CD14-positive monocyte (primary cell): ENCODE measurements at regions not wholly inside any gene's neighbourhood (a gene's known extent, or its start where the extent isn't known, plus 50 kb on each side); places are given as distances from the start of the nearest gene placed in this dataset.
"Not testable (repeated sequence)": the region's sequence is repeated elsewhere in the genome, so short reads cannot be mapped to it uniquely, and the experiment has no call there.

Experiments
- DNase-seq, 3 donors: peaks; one replicate each; pipeline ENCODE4 v3.0.0-alpha.2; 2011 to 2022
- H2AFZ ChIP-seq: 2 replicates; pipeline ENCODE4 v1.6.0; 2012; ENCODE audit warnings: mild to moderate bottlenecking, low read depth, low read length, inconsistent platforms; ENCODE audit not compliant: insufficient read depth, poor library complexity, severe bottlenecking
- H3K27ac ChIP-seq, 2 donors: 1 replicate in 1 of 2; 2 replicates in 1 of 2; pipeline ENCODE4 v1.5.1; 2012 to 2013; ENCODE audit warnings: low read length in 2 of 2, control low read depth in 1 of 2, inconsistent platforms in 1 of 2, low read depth in 1 of 2, mild to moderate bottlenecking in 1 of 2
- H3K27me3 ChIP-seq, 2 donors: one replicate each; pipeline versions ENCODE4 v1.6.0 to v1.6.1; 2011 to 2013; ENCODE audit warnings: low read length in 2 of 2; ENCODE audit not compliant: control insufficient read depth in 2 of 2, insufficient read depth in 2 of 2
- H3K36me3 ChIP-seq, 2 donors: replicated peaks in 1 of 2; 1 replicate in 1 of 2; 2 replicates in 1 of 2; pipeline versions ENCODE4 v1.5.1 to v1.6.1; 2012 to 2013; ENCODE audit warnings: low read length in 2 of 2, control low read depth in 1 of 2, inconsistent platforms in 1 of 2, mild to moderate bottlenecking in 1 of 2; ENCODE audit not compliant: insufficient read depth in 2 of 2, control insufficient read depth in 1 of 2
- H3K4me1 ChIP-seq, 2 donors: 1 replicate in 1 of 2; 2 replicates in 1 of 2; pipeline versions ENCODE4 v1.5.1 to v1.6.1; 2012 to 2013; ENCODE audit warnings: low read length in 2 of 2, control low read depth in 1 of 2, inconsistent platforms in 1 of 2, mild to moderate bottlenecking in 1 of 2, moderate library complexity in 1 of 2; ENCODE audit not compliant: insufficient read depth in 2 of 2, control insufficient read depth in 1 of 2
- H3K4me2 ChIP-seq: replicated peaks from 2 replicates; pipeline ENCODE3; 2012; ENCODE audit warnings: low read length, moderate library complexity, mild to moderate bottlenecking; ENCODE audit not compliant: poor library complexity, severe bottlenecking; ENCODE audit errors: extremely low read depth
- H3K4me3 ChIP-seq, 3 experiments: fragments of 200-600 bp in 1 of 3; sonication (generic) in 1 of 3; replicated peaks in 1 of 3; 1 replicate in 2 of 3; 2 replicates in 1 of 3; pipeline ENCODE4 v1.5.1; 2011 to 2013; ENCODE audit warnings: low read length in 3 of 3, mild to moderate bottlenecking in 3 of 3, control low read depth in 2 of 3, low read depth in 2 of 3, inconsistent platforms in 1 of 3, moderate library complexity in 1 of 3
- H3K79me2 ChIP-seq: 2 replicates; pipeline ENCODE4 v1.6.0; 2012; ENCODE audit warnings: mild to moderate bottlenecking, control low read depth, inconsistent platforms, low read length, moderate library complexity; ENCODE audit not compliant: insufficient read depth
- H3K9ac ChIP-seq: 2 replicates; pipeline ENCODE4 v1.6.0; 2017; ENCODE audit warnings: low read length, mild to moderate bottlenecking; ENCODE audit not compliant: insufficient read depth, poor library complexity, severe bottlenecking
- H3K9me3 ChIP-seq, 2 donors: replicated peaks in 1 of 2; 1 replicate in 1 of 2; 2 replicates in 1 of 2; pipeline versions ENCODE4 v1.5.1 to v1.6.1; 2012 to 2013; ENCODE audit warnings: low read length in 2 of 2, control low read depth in 1 of 2; ENCODE audit not compliant: control insufficient read depth in 1 of 2, insufficient read depth in 1 of 2
- H4K20me1 ChIP-seq: 2 replicates; pipeline ENCODE4 v1.6.0; 2012; ENCODE audit warnings: mild to moderate bottlenecking, low read length, control low read depth, moderate library complexity; ENCODE audit not compliant: insufficient read depth
- H3K27ac Mint-ChIP-seq, 7 donors: one replicate each; pipeline ENCODE4 v1.8.0; 2020; ENCODE audit warnings: mild to moderate bottlenecking in 7 of 7, mixed read lengths in 7 of 7, moderate library complexity in 6 of 7, inconsistent platforms in 2 of 7
- H3K27me3 Mint-ChIP-seq, 3 donors: one replicate each; pipeline ENCODE4 v1.8.0; 2021 to 2022; ENCODE audit warnings: low read depth in 3 of 3, mild to moderate bottlenecking in 3 of 3, mixed read lengths in 3 of 3, moderate library complexity in 3 of 3, inconsistent platforms in 1 of 3
- H3K36me3 Mint-ChIP-seq, 2 donors: one replicate each; pipeline ENCODE4 v1.8.0; 2020; ENCODE audit warnings: mixed read lengths in 2 of 2, inconsistent platforms in 1 of 2, mild to moderate bottlenecking in 1 of 2
- H3K4me1 Mint-ChIP-seq: one replicate; pipeline ENCODE4 v1.8.0; 2020; ENCODE audit warnings: mild to moderate bottlenecking, mixed read lengths
- H3K4me3 Mint-ChIP-seq, 2 donors: one replicate each; pipeline ENCODE4 v1.8.0; 2020; ENCODE audit warnings: mild to moderate bottlenecking in 2 of 2, mixed read lengths in 2 of 2, moderate library complexity in 1 of 2
- H3K9me3 Mint-ChIP-seq, 7 donors: one replicate each; pipeline ENCODE4 v1.8.0; 2020 to 2022; ENCODE audit warnings: mixed read lengths in 7 of 7, mild to moderate bottlenecking in 6 of 7, moderate library complexity in 6 of 7, inconsistent platforms in 2 of 7
- CTCF ChIP-seq: fragments of 200-600 bp; IDR thresholded peaks from one replicate; pipeline ENCODE4 v1.8.0; 2022; ENCODE audit warnings: antibody characterized with exemption, mild to moderate bottlenecking
- WGBS: methylation state at CpG from one replicate; pipeline ENCODE4 v1.1.5; 2013; ENCODE audit warnings: missing lambda C conversion rate; ENCODE audit not compliant: insufficient coverage; 5-methylcytosine and 5-hydroxymethylcytosine counted together
- intact Hi-C, 2 donors: fragments of 100-400 bp; cut with micrococcal nuclease; formaldehyde crosslinking; loops; one replicate each; pipeline versions ENCODE4 v1.15.0 to v1.15.1; 2023

- no peak overlapping the region for H2AFZ ChIP-seq
- no peaks in the 10 kb centered on the region for H3K79me2 ChIP-seq
- H3K27me3 Mint-ChIP-seq: peaks cover 0 to 2% (median 0%) of the 10 kb centered on the region in 3 donors
- H3K27ac ChIP-seq: no peak overlapping the region
- no peaks in the 10 kb centered on the region for H4K20me1 ChIP-seq
- no peaks in the 10 kb centered on the region for H3K4me1 ChIP-seq
- intact Hi-C loops: no loop called here
- H3K36me3 Mint-ChIP-seq: no peaks in the 10 kb centered on the region
- no peaks in the 10 kb centered on the region for H3K36me3 ChIP-seq
- H3K9me3 Mint-ChIP-seq: peaks cover 0 to 8% (median 3%) of the 10 kb centered on the region in 7 donors
- H3K4me2 ChIP-seq: no peak overlapping the region
- no peak overlapping the region for H3K27ac Mint-ChIP-seq
- H3K4me3 ChIP-seq: no peak overlapping the region
- WGBS: no CpG with 5 or more reads among the region's 2 CpGs
- no peak overlapping the region for H3K4me3 Mint-ChIP-seq
- no peaks in the 10 kb centered on the region for H3K27me3 ChIP-seq
- no peaks in the 10 kb centered on the region for H3K9me3 ChIP-seq
- DNase-seq: no peak
- peaks cover 1% of the 10 kb centered on the region for H3K4me1 Mint-ChIP-seq
- H3K9ac ChIP-seq: no peak overlapping the region
- no peak for TF ChIP-seq CTCF
Measured at GRCh38 chr1:199920635-199921034, 106.9 kb upstream of the NR5A2 start.

GRCh38 chr1:199929556-199929955 lies 98.0 kb upstream of the NR5A2 start:
- H3K27ac ChIP-seq: no peak overlapping the region
- Mint-ChIP-seq H3K27me3 (peaks cover 0 to 2% (median 0%) of the 10 kb centered on the region in 3 donors), H3K4me1 (peaks cover 8% of the 10 kb centered on the region), H3K4me3 (no peak overlapping the region), H3K27ac (peak overlapping the region in 1 of 7 donors; percentile 23), H3K36me3 (no peaks in the 10 kb centered on the region), H3K9me3 (peaks cover 0 to 2% (median 0%) of the 10 kb centered on the region in 7 donors)
- no CpG with 5 or more reads among the region's 3 CpGs for WGBS
- H3K27me3 ChIP-seq: no peaks in the 10 kb centered on the region
- no peak overlapping the region for H3K9ac ChIP-seq
- peaks cover 4 to 7% of the 10 kb centered on the region in 2 donors for H3K4me1 ChIP-seq
- intact Hi-C loops: no loop called here
- no peak overlapping the region for H3K4me3 ChIP-seq
- H3K36me3 ChIP-seq: no peaks in the 10 kb centered on the region
- H4K20me1 ChIP-seq: no peaks in the 10 kb centered on the region
- DNase-seq: no peak
- H2AFZ ChIP-seq: no peak overlapping the region
- no peak overlapping the region for H3K4me2 ChIP-seq
- no peak for TF ChIP-seq CTCF
- no peaks in the 10 kb centered on the region for H3K9me3 ChIP-seq
- H3K79me2 ChIP-seq: no peaks in the 10 kb centered on the region

GRCh38 chr1:199930067-199930466 lies 97.4 kb upstream of the NR5A2 start:
- H3K36me3 ChIP-seq, H3K4me1 Mint-ChIP-seq, H3K27ac ChIP-seq, H3K27me3 ChIP-seq, H3K9ac ChIP-seq, H2AFZ ChIP-seq, H3K79me2 ChIP-seq, H3K27me3 Mint-ChIP-seq, DNase-seq, H3K4me2 ChIP-seq, H3K4me3 Mint-ChIP-seq, intact Hi-C loops, H3K9me3 Mint-ChIP-seq, H3K4me3 ChIP-seq, H3K4me1 ChIP-seq, H3K27ac Mint-ChIP-seq, H3K36me3 Mint-ChIP-seq, H4K20me1 ChIP-seq, H3K9me3 ChIP-seq: not testable (repeated sequence)
- no CpG with 5 or more reads among the region's 5 CpGs for WGBS
